ENCODE measurements at regions not wholly inside any gene's neighbourhood (a gene's known extent, or its start where the extent isn't known, plus 50 kb on each side); places are given as distances from the start of the nearest gene placed in this dataset.
"Not testable (repeated sequence)": the region's sequence is repeated elsewhere in the genome, so short reads cannot be mapped to it uniquely, and the experiment has no call there.

DNA sequence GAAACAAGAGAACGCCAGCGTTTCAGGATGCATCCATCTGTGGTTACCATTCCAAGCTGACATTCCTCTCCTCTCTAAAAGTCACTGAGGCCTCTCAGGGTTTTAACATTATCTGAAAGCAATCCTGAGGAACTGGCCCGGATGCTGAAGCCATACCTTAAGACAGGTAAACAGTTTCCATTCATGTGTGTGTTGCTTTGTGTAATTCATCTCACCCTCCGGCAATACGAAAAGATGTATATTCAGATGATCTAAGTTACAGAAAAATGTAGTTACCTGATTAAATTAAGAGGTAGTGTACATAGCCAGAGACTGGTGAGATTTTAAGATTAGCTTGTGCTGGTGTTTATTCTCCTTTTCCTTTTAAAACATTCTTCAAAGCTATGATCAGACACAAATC is 68.4 kb upstream of the BACH2 start:
- TF ChIP-seq, protein P1, sequence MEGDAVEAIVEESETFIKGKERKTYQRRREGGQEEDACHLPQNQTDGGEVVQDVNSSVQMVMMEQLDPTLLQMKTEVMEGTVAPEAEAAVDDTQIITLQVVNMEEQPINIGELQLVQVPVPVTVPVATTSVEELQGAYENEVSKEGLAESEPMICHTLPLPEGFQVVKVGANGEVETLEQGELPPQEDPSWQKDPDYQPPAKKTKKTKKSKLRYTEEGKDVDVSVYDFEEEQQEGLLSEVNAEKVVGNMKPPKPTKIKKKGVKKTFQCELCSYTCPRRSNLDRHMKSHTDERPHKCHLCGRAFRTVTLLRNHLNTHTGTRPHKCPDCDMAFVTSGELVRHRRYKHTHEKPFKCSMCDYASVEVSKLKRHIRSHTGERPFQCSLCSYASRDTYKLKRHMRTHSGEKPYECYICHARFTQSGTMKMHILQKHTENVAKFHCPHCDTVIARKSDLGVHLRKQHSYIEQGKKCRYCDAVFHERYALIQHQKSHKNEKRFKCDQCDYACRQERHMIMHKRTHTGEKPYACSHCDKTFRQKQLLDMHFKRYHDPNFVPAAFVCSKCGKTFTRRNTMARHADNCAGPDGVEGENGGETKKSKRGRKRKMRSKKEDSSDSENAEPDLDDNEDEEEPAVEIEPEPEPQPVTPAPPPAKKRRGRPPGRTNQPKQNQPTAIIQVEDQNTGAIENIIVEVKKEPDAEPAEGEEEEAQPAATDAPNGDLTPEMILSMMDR (IDR thresholded peaks at IDR 0.05; ENCODE audit: extremely low read depth, insufficient read depth, missing control alignments) = no peak
- no peak for DNase-seq (ENCODE audit: low spot score)
- in situ Hi-C loops (cut with MboI; ENCODE audit: low pct_unique_long_range_greater_than_20kb, low sequenced_read_pairs, unreplicated experiment) = no loop called here

- DNase-seq (ENCODE audit: low spot score) = no peak
- in situ Hi-C loops (cut with MboI; ENCODE audit: low pct_unique_long_range_greater_than_20kb, low sequenced_read_pairs, unreplicated experiment) = no loop called here
Observed at GRCh38 chr6:90364286-90364685, 67.6 kb upstream of the BACH2 start.

DNA sequence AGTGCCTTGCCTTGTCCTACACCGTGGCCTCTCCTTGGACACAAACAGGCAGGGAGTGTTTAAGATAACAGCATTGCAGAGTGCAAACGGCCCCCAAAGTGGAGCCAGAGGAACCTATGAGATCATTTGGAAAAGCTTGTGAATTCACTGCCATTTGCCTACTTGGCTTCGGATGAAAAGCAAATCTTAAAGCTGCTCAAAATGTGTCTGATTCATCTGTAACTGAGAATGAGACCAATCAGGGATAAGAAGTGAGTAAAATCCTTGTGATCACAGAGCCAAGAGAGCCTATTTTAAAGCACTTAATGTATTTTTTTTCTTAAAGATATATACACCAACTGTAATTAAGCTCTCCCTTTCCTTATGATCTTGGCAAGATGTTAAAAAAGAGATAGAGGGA is 65.7 kb upstream of the BACH2 start:
- TF ChIP-seq, protein P1 (IDR thresholded peaks at IDR 0.05; ENCODE audit: extremely low read depth, insufficient read depth, missing control alignments) = no peak
- DNase-seq (ENCODE audit: low spot score) = no peak
- in situ Hi-C loops (cut with MboI; ENCODE audit: low pct_unique_long_range_greater_than_20kb, low sequenced_read_pairs, unreplicated experiment) = no loop called here

More at GRCh38 chr6:90364286-90364685, 67.6 kb upstream of the BACH2 start:
- TF ChIP-seq, protein P1 (IDR thresholded peaks at IDR 0.05; ENCODE audit: extremely low read depth, insufficient read depth, missing control alignments) = no peak

DNA sequence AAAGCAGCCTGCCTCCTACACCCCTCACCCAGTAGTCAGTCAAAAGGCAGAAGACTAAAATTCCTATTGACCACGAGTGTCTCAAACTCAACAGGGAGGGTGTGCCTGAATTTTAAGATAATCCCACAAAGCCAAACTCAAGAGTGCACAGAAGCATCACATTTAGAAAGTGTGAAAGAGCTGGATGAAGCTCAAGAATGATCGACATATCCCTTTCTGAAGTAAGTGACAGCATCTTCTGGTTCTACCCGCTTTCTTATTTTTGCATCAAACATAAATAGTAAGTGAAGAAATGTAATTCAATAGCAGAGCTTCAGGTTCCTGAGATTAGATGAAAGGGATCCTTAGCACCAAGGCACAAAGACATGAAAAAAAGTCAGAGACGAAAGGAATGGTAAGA is 64.5 kb upstream of the BACH2 start:
- TF ChIP-seq, protein P1 (IDR thresholded peaks at IDR 0.05; ENCODE audit: extremely low read depth, insufficient read depth, missing control alignments) = no peak
- in situ Hi-C loops (cut with MboI; ENCODE audit: low pct_unique_long_range_greater_than_20kb, low sequenced_read_pairs, unreplicated experiment) = no loop called here
- DNase-seq (ENCODE audit: low spot score) = no peak

- DNase-seq (ENCODE audit: low spot score); in situ Hi-C loops (cut with MboI; ENCODE audit: low pct_unique_long_range_greater_than_20kb, low sequenced_read_pairs, unreplicated experiment): not testable (repeated sequence)
Observed at GRCh38 chr6:90358036-90358770, 61.6 kb upstream of the BACH2 start.

DNA sequence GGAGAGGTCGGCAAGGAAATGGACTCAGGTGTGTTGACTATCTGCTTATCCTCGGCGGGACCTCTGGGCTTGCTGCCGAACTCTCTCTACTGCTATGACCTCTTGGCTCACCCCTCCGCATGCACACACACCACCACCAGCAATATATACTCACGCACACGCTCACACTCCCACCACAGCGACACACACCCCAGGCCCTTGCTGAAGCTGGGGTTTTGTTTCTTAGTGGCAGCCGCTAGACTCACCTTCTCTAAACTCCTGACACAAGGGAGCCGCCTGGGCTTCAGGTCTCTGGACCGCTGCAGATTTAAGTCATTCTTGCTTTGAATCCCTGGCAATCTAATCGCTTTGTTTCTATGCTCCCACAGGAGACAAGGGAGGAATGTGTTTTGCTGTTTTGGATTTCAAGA is 59.4 kb upstream of the BACH2 start:
- TF ChIP-seq, protein P1 (IDR thresholded peaks at IDR 0.05; ENCODE audit: extremely low read depth, insufficient read depth, missing control alignments) = no peak
- no peak for DNase-seq (ENCODE audit: low spot score)
- in situ Hi-C loops (cut with MboI; ENCODE audit: low pct_unique_long_range_greater_than_20kb, low sequenced_read_pairs, unreplicated experiment) = no loop called here

GRCh38 chr6:90354961-90355360 is 58.3 kb upstream of the BACH2 start:
- TF ChIP-seq, protein P1 (IDR thresholded peaks at IDR 0.05; ENCODE audit: extremely low read depth, insufficient read depth, missing control alignments) = no peak
- no peak for DNase-seq (ENCODE audit: low spot score)
- in situ Hi-C loops (cut with MboI; ENCODE audit: low pct_unique_long_range_greater_than_20kb, low sequenced_read_pairs, unreplicated experiment) = no loop called here
